SK-N-SH (cell line): ENCODE measurements at regions not wholly inside any gene's neighbourhood (a gene's known extent, or its start where the extent isn't known, plus 50 kb on each side); places are given as distances from the start of the nearest gene placed in this dataset.

Source experiments
- CTCF ChIA-PET: fragments of 300-600, 350-600 bp; formaldehyde crosslinking; extraction: SDS; loops from one replicate; lab custom pipeline; 2021; lab: Yijun Ruan, JAX
- POLR2A ChIA-PET: fragments of 350-600 bp; sonication (Branson Sonifier 250); formaldehyde crosslinking; extraction: SDS; loops from one replicate; lab custom pipeline; 2020; ENCODE audit warnings: antibody characterized with exemption, inconsistent platforms; lab: Yijun Ruan, JAX
- DNase-seq: peaks from one replicate; pipeline ENCODE4 v3.0.0; 2012
- H2AFZ ChIP-seq: fragments of 200-600 bp; sonication (generic); 2 replicates; pipeline ENCODE4 v1.8.1; 2016; ENCODE audit warnings: antibody characterized with exemption, mild to moderate bottlenecking, low read depth
- H3F3A ChIP-seq: fragments of 200-600 bp; sonication (generic); replicated peaks from 2 replicates; pipeline ENCODE3; 2016; ENCODE audit warnings: antibody characterized with exemption, mild to moderate bottlenecking; ENCODE audit not compliant: insufficient read depth
- H3K27ac ChIP-seq, 2 experiments: fragments of 200-500 bp in 1 of 2; fragments of 200-600 bp in 1 of 2; sonication (Bioruptor generic) in 1 of 2; sonication (generic), shearing (Covaris generic) in 1 of 2; 2 replicates each; pipeline versions ENCODE4 v1.5.1 to v1.6.1; 2014 to 2016; ENCODE audit warnings: low read depth in 2 of 2, inconsistent platforms in 1 of 2, low read length in 1 of 2, mild to moderate bottlenecking in 1 of 2, mixed read lengths in 1 of 2
- H3K27me3 ChIP-seq: fragments of 200-600 bp; sonication (generic), shearing (Covaris generic); 2 replicates; pipeline ENCODE4 v1.6.1; 2016; ENCODE audit warnings: mixed run types; ENCODE audit not compliant: insufficient read depth
- H3K36me3 ChIP-seq, 2 experiments: fragments of 200-500 bp in 1 of 2; fragments of 200-600 bp in 1 of 2; sonication (Bioruptor generic) in 1 of 2; sonication (generic) in 1 of 2; replicated peaks in 1 of 2; 2 replicates each; pipeline versions ENCODE3 to v1.5.1; 2014 to 2016; ENCODE audit warnings: low read length in 1 of 2, mild to moderate bottlenecking in 1 of 2; ENCODE audit not compliant: insufficient read depth in 2 of 2, control insufficient read depth in 1 of 2
- H3K4me1 ChIP-seq, 2 experiments: fragments of 200-500 bp in 1 of 2; fragments of 200-600 bp in 1 of 2; sonication (Bioruptor generic) in 1 of 2; sonication (generic), shearing (Covaris generic) in 1 of 2; 2 replicates each; pipeline versions ENCODE4 v1.5.1 to v1.6.1; 2014 to 2016; ENCODE audit warnings: low read depth in 1 of 2, low read length in 1 of 2, mixed run types in 1 of 2; ENCODE audit not compliant: insufficient read depth in 2 of 2, control insufficient read depth in 1 of 2
- H3K4me2 ChIP-seq: fragments of 200-600 bp; sonication (generic), shearing (Covaris generic); 2 replicates; pipeline ENCODE4 v1.6.1; 2017; ENCODE audit warnings: mixed run types
- H3K4me3 ChIP-seq, 2 experiments: fragments of 200-500 bp in 1 of 2; fragments of 200-600 bp in 1 of 2; sonication (Bioruptor generic) in 1 of 2; sonication (generic), shearing (Covaris generic) in 1 of 2; 2 replicates each; pipeline versions ENCODE4 v1.5.1 to v1.8.1; 2014 to 2016; ENCODE audit warnings: low read depth in 2 of 2, inconsistent platforms in 1 of 2, low read length in 1 of 2, mild to moderate bottlenecking in 1 of 2, mixed read lengths in 1 of 2, moderate library complexity in 1 of 2
- H3K79me2 ChIP-seq: fragments of 200-600 bp; sonication (generic); 2 replicates; pipeline ENCODE4 v1.8.1; 2017; ENCODE audit warnings: mild to moderate bottlenecking; ENCODE audit not compliant: insufficient read depth
- H3K9ac ChIP-seq: fragments of 200-600 bp; sonication (generic); 2 replicates; pipeline ENCODE4 v1.6.1; 2017; ENCODE audit warnings: mixed run types
- H3K9me2 ChIP-seq: fragments of 200-600 bp; sonication (generic); 2 replicates; pipeline ENCODE4 v1.6.1; 2017; ENCODE audit warnings: mixed run types
- H3K9me3 ChIP-seq: fragments of 200-600 bp; sonication (generic); 2 replicates; pipeline ENCODE4 v1.6.1; 2017; ENCODE audit warnings: mixed run types, mild to moderate bottlenecking, moderate library complexity
- H4K20me1 ChIP-seq: fragments of 200-600 bp; sonication (generic); 2 replicates; pipeline ENCODE4 v1.6.1; 2017; ENCODE audit warnings: mild to moderate bottlenecking, mixed run types; ENCODE audit not compliant: insufficient read depth
- CHD2 ChIP-seq: fragments of 150-350 bp; IDR thresholded peaks from 2 replicates; pipeline ENCODE4 v1.6.1; 2018; ENCODE audit warnings: low read length; ENCODE audit not compliant: partially characterized antibody
- ELF1 ChIP-seq: IDR thresholded peaks from 2 replicates; pipeline ENCODE4 v1.4.0; 2012
- FOXM1 ChIP-seq: IDR thresholded peaks from 2 replicates; pipeline ENCODE4 v1.4.0; 2012; ENCODE audit warnings: low read depth, mild to moderate bottlenecking
- GABPA ChIP-seq: IDR thresholded peaks from 2 replicates; pipeline ENCODE4 v1.4.0; 2012; ENCODE audit warnings: low read depth, mild to moderate bottlenecking
- GATA2 ChIP-seq: sonication (generic); formaldehyde crosslinking; IDR thresholded peaks from 2 replicates; pipeline ENCODE4 v1.5.0; 2020; ENCODE audit warnings: mild to moderate bottlenecking, missing genetic modification reagents
- JUND ChIP-seq: IDR thresholded peaks from 2 replicates; pipeline ENCODE4 v1.4.0; 2012
- MAX ChIP-seq: IDR thresholded peaks from 2 replicates; pipeline ENCODE4 v1.4.0; 2012; ENCODE audit warnings: low read depth
- NFIC ChIP-seq: IDR thresholded peaks from 2 replicates; pipeline ENCODE4 v1.4.0; 2012; ENCODE audit warnings: borderline replicate concordance
- RCOR1 ChIP-seq: fragments of 150-350 bp; IDR thresholded peaks from 2 replicates; pipeline ENCODE4 v1.6.1; 2017; ENCODE audit warnings: antibody characterized with exemption, low read length
- RXRA ChIP-seq: IDR thresholded peaks from 2 replicates; pipeline ENCODE4 v1.4.0; 2012; ENCODE audit warnings: low read depth, mild to moderate bottlenecking, borderline replicate concordance
- SIN3A ChIP-seq: IDR thresholded peaks from 2 replicates; pipeline ENCODE4 v1.6.1; 2012; ENCODE audit warnings: low read depth, mild to moderate bottlenecking, low read length, moderate library complexity, borderline replicate concordance
- YY1 ChIP-seq: IDR thresholded peaks from 2 replicates; pipeline ENCODE4 v1.4.0; 2012; ENCODE audit warnings: low read depth, mild to moderate bottlenecking
- ZBTB33 ChIP-seq: IDR thresholded peaks from 2 replicates; pipeline ENCODE4 v1.4.0; 2012; ENCODE audit warnings: low read depth, borderline replicate concordance
- WGBS: methylation state at CpG from one replicate; pipeline ENCODE4 v1.1.6; 2017; ENCODE audit warnings: low lambda C conversion rate; 5-methylcytosine and 5-hydroxymethylcytosine counted together
- TF ChIP-seq, protein P1 (sequence below): fragments of 150-350 bp; IDR thresholded peaks from 2 replicates; pipeline ENCODE4 v1.6.1; 2016; ENCODE audit warnings: mild to moderate bottlenecking, low read depth, low read length
- TF ChIP-seq, protein P2 (sequence below): IDR thresholded peaks from 2 replicates; pipeline ENCODE4; 2012
- TF ChIP-seq, protein P3 (sequence below): fragments of 200-600 bp; sonication (generic); IDR thresholded peaks from 2 replicates; pipeline ENCODE4 v1.6.1; 2017; ENCODE audit warnings: antibody characterized with exemption, mild to moderate bottlenecking, moderate library complexity

GRCh38 chr5:156181656-156182055 is 145.3 kb upstream of the SGCD start:
- Histone ChIP-seq H3K9ac (no peak overlapping the region), H3K79me2 (no peaks in the 10 kb centered on the region), H3F3A (no peaks in the 10 kb centered on the region), H3K9me3 (no peaks in the 10 kb centered on the region), H3K27me3 (no peaks in the 10 kb centered on the region), H3K4me2 (no peak overlapping the region), H4K20me1 (no peaks in the 10 kb centered on the region), H3K4me3 (no peak overlapping the region), H2AFZ (no peak overlapping the region), H3K27ac (no peak overlapping the region), H3K9me2 (no peaks in the 10 kb centered on the region), H3K36me3 (no peaks in the 10 kb centered on the region), H3K4me1 (no peaks in the 10 kb centered on the region)
- WGBS: 65% methylated on average over 1 of the region's 1 CpG
- POLR2A ChIA-PET: no interaction called here
- DNase-seq: no peak
- CTCF ChIA-PET: no interaction called here
- TF ChIP-seq RCOR1: no peak
- TF ChIP-seq NFIC: no peak

- Histone ChIP-seq H3K27ac (no peak overlapping the region), H3K4me1 (no peaks in the 10 kb centered on the region)
Measured at GRCh38 chr5:156182174-156182967, 144.6 kb upstream of the SGCD start.

More at GRCh38 chr5:156182174-156182967, 144.6 kb upstream of the SGCD start:
- no peak for DNase-seq
- POLR2A ChIA-PET: no interaction called here
- Histone ChIP-seq H3K4me3 (no peak overlapping the region), H3K9me3 (no peaks in the 10 kb centered on the region), H2AFZ (no peak overlapping the region), H3K4me2 (no peak overlapping the region), H3K79me2 (no peaks in the 10 kb centered on the region), H3K36me3 (no peaks in the 10 kb centered on the region), H3K9me2 (no peaks in the 10 kb centered on the region), H4K20me1 (no peaks in the 10 kb centered on the region), H3K9ac (no peak overlapping the region), H3K27me3 (no peaks in the 10 kb centered on the region), H3F3A (no peaks in the 10 kb centered on the region)
- CTCF ChIA-PET: no interaction called here
- 45% methylated on average over 4 of the region's 4 CpGs for WGBS
- TF ChIP-seq ZBTB33 (no peak), JUND (no peak), YY1 (no peak), GABPA (no peak), CHD2 (no peak), FOXM1 (no peak), NFIC (no peak), ELF1 (no peak), GATA2 (no peak), SIN3A (no peak), MAX (no peak), RXRA (no peak)
- TF ChIP-seq, protein P1, sequence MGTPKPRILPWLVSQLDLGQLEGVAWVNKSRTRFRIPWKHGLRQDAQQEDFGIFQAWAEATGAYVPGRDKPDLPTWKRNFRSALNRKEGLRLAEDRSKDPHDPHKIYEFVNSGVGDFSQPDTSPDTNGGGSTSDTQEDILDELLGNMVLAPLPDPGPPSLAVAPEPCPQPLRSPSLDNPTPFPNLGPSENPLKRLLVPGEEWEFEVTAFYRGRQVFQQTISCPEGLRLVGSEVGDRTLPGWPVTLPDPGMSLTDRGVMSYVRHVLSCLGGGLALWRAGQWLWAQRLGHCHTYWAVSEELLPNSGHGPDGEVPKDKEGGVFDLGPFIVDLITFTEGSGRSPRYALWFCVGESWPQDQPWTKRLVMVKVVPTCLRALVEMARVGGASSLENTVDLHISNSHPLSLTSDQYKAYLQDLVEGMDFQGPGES: no peak
- TF ChIP-seq, protein P2, sequence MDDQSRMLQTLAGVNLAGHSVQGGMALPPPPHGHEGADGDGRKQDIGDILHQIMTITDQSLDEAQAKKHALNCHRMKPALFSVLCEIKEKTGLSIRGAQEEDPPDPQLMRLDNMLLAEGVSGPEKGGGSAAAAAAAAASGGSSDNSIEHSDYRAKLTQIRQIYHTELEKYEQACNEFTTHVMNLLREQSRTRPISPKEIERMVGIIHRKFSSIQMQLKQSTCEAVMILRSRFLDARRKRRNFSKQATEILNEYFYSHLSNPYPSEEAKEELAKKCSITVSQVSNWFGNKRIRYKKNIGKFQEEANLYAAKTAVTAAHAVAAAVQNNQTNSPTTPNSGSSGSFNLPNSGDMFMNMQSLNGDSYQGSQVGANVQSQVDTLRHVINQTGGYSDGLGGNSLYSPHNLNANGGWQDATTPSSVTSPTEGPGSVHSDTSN: no peak
- TF ChIP-seq, protein P3, sequence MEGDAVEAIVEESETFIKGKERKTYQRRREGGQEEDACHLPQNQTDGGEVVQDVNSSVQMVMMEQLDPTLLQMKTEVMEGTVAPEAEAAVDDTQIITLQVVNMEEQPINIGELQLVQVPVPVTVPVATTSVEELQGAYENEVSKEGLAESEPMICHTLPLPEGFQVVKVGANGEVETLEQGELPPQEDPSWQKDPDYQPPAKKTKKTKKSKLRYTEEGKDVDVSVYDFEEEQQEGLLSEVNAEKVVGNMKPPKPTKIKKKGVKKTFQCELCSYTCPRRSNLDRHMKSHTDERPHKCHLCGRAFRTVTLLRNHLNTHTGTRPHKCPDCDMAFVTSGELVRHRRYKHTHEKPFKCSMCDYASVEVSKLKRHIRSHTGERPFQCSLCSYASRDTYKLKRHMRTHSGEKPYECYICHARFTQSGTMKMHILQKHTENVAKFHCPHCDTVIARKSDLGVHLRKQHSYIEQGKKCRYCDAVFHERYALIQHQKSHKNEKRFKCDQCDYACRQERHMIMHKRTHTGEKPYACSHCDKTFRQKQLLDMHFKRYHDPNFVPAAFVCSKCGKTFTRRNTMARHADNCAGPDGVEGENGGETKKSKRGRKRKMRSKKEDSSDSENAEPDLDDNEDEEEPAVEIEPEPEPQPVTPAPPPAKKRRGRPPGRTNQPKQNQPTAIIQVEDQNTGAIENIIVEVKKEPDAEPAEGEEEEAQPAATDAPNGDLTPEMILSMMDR: no peak
